ENCODE measurements at regions not wholly inside any gene's neighbourhood (a gene's known extent, or its start where the extent isn't known, plus 50 kb on each side); places are given as distances from the start of the nearest gene placed in this dataset.

- Histone ChIP-seq H3K36me3 (no peaks in the 10 kb centered on the region), H3K27me3 (no peaks in the 10 kb centered on the region), H3K4me3 (no peak overlapping the region), H3K27ac (no peak overlapping the region), H3K4me1 (no peaks in the 10 kb centered on the region), H3K9me3 (no peaks in the 10 kb centered on the region)
- no peak for DNase-seq
- intact Hi-C loops (cut with DNase I; ENCODE audit: low total_unique reads): no loop called here
- TF ChIP-seq CTCF (IDR thresholded peaks at IDR 0.05): no peak
These were observed 106.4 kb downstream of the TRIML1 start for GRCh38 chr4:188245651-188246050.

GRCh38 chr4:188246488-188246887 lies 107.2 kb downstream of the TRIML1 start:
- intact Hi-C loops (cut with DNase I; ENCODE audit: low total_unique reads): no loop called here
- Histone ChIP-seq H3K9me3 (no peaks in the 10 kb centered on the region), H3K4me3 (no peak overlapping the region), H3K36me3 (no peaks in the 10 kb centered on the region), H3K27me3 (no peaks in the 10 kb centered on the region), H3K4me1 (no peaks in the 10 kb centered on the region), H3K27ac (no peak overlapping the region)
- DNase-seq: no peak
- TF ChIP-seq CTCF (IDR thresholded peaks at IDR 0.05): no peak

- Histone ChIP-seq H3K9me3 (no peaks in the 10 kb centered on the region), H3K36me3 (no peaks in the 10 kb centered on the region), H3K4me3 (no peak overlapping the region), H3K27me3 (no peaks in the 10 kb centered on the region), H3K27ac (no peak overlapping the region), H3K4me1 (no peaks in the 10 kb centered on the region)
- TF ChIP-seq CTCF (IDR thresholded peaks at IDR 0.05): no peak
- intact Hi-C loops (cut with DNase I; ENCODE audit: low total_unique reads): no loop called here
- DNase-seq: no peak
These were observed 115.0 kb downstream of the TRIML1 start for GRCh38 chr4:188254211-188254610.

GRCh38 chr4:188262464-188262863 lies 123.2 kb downstream of the TRIML1 start:
- no peaks in the 10 kb centered on the region for H3K36me3 ChIP-seq
- no peak for DNase-seq
- H3K27me3 ChIP-seq: no peaks in the 10 kb centered on the region
- no peak for TF ChIP-seq CTCF (IDR thresholded peaks at IDR 0.05)
- peaks cover 0 to 12% (median 0%) of the 10 kb centered on the region in 4 donors for H3K4me1 ChIP-seq
- no peak overlapping the region for H3K4me3 ChIP-seq
- no peak overlapping the region for H3K27ac ChIP-seq
- intact Hi-C loops (cut with DNase I; ENCODE audit: low total_unique reads): no loop called here
- no peaks in the 10 kb centered on the region for H3K9me3 ChIP-seq

- H3K4me3 ChIP-seq: no peak overlapping the region
- TF ChIP-seq CTCF (IDR thresholded peaks at IDR 0.05): no peak
- H3K27me3 ChIP-seq: no peaks in the 10 kb centered on the region
- peaks cover 0 to 12% (median 0%) of the 10 kb centered on the region in 4 donors for H3K4me1 ChIP-seq
- DNase-seq: no peak
- no peaks in the 10 kb centered on the region for H3K9me3 ChIP-seq
- no peak overlapping the region for H3K27ac ChIP-seq
- intact Hi-C loops (cut with DNase I; ENCODE audit: low total_unique reads): no loop called here
- H3K36me3 ChIP-seq: no peaks in the 10 kb centered on the region
These were observed 124.1 kb downstream of the TRIML1 start for GRCh38 chr4:188263321-188263720.

GRCh38 chr4:188266386-188266785 lies 127.1 kb downstream of the TRIML1 start:
- Histone ChIP-seq H3K36me3 (no peaks in the 10 kb centered on the region), H3K4me3 (no peak overlapping the region), H3K9me3 (no peaks in the 10 kb centered on the region), H3K27me3 (no peaks in the 10 kb centered on the region), H3K27ac (no peak overlapping the region), H3K4me1 (peaks cover 0 to 12% (median 0%) of the 10 kb centered on the region in 4 donors)
- DNase-seq: no peak
- TF ChIP-seq CTCF (IDR thresholded peaks at IDR 0.05): no peak
- intact Hi-C loops (cut with DNase I; ENCODE audit: low total_unique reads): no loop called here
